ENCODE measurements at regions not wholly inside any gene's neighbourhood (a gene's known extent, or its start where the extent isn't known, plus 50 kb on each side); places are given as distances from the start of the nearest gene placed in this dataset.

DNA sequence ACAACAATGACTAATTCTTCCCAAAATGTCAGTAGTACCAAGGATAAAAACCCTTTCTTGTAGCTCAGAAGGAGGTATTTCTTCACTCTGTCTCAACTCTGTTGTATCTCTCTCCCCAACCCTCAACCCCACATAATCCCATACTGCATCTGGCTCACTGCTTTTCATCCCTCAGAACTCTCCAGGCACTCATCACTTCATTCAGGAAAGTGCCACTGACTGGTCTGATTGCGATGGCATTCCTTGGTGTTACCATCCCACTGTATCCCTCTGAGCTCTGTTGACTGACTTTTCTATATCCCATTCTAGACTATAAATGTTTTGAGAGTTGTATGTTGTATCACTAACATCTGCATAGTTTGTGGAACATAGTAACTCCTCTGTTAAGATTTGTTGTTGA, 483.5 kb upstream of the ADGRL2 start:
- H3K4me3 Mint-ChIP-seq = no peak overlapping the region
- no peak overlapping the region for H3K27ac Mint-ChIP-seq
- ATAC-seq (replicated peaks in 1 of 2) (no peak), DNase-seq (no peak)
- no peaks in the 10 kb centered on the region for H3K27me3 Mint-ChIP-seq (ENCODE audit: low read depth)
- no peaks in the 10 kb centered on the region for H3K4me1 Mint-ChIP-seq (ENCODE audit: low read depth)
- H3K36me3 Mint-ChIP-seq (ENCODE audit: insufficient read depth in 2 of 2) = no peaks in the 10 kb centered on the region
- H3K9me3 Mint-ChIP-seq = no peaks in the 10 kb centered on the region

GRCh38 chr1:81314513-81315233, 486.1 kb upstream of the ADGRL2 start:
- H3K4me1 Mint-ChIP-seq (ENCODE audit: low read depth) = no peaks in the 10 kb centered on the region
- no peak for DNase-seq
- ATAC-seq (replicated peaks in 1 of 2) = no peak
- H3K27ac Mint-ChIP-seq = no peak overlapping the region
- H3K27me3 Mint-ChIP-seq (ENCODE audit: low read depth) = no peaks in the 10 kb centered on the region
- H3K9me3 Mint-ChIP-seq = no peaks in the 10 kb centered on the region
- no peaks in the 10 kb centered on the region for H3K36me3 Mint-ChIP-seq (ENCODE audit: insufficient read depth in 2 of 2)
- H3K4me3 Mint-ChIP-seq = no peak overlapping the region

- no peak for DNase-seq
- Mint-ChIP-seq H3K9me3 (no peaks in the 10 kb centered on the region), H3K4me3 (no peak overlapping the region), H3K4me1 (ENCODE audit: low read depth) (no peaks in the 10 kb centered on the region), H3K36me3 (ENCODE audit: insufficient read depth in 2 of 2) (no peaks in the 10 kb centered on the region), H3K27ac (no peak overlapping the region), H3K27me3 (ENCODE audit: low read depth) (no peaks in the 10 kb centered on the region)
- ATAC-seq (replicated peaks in 1 of 2) = no peak
Observed at GRCh38 chr1:81313289-81313688, 487.4 kb upstream of the ADGRL2 start.

- Mint-ChIP-seq H3K27me3 (ENCODE audit: low read depth) (no peaks in the 10 kb centered on the region), H3K4me1 (ENCODE audit: low read depth) (no peaks in the 10 kb centered on the region), H3K36me3 (ENCODE audit: insufficient read depth in 2 of 2) (no peaks in the 10 kb centered on the region), H3K9me3 (no peaks in the 10 kb centered on the region), H3K4me3 (no peak overlapping the region), H3K27ac (no peak overlapping the region)
- ATAC-seq (replicated peaks in 1 of 2) = no peak
- no peak for DNase-seq
Observed at GRCh38 chr1:81312272-81312754, 488.4 kb upstream of the ADGRL2 start.

GRCh38 chr1:81310250-81310649, 490.5 kb upstream of the ADGRL2 start:
- H3K4me3 Mint-ChIP-seq = no peak overlapping the region
- DNase-seq (no peak), ATAC-seq (replicated peaks in 1 of 2) (no peak)
- no peak overlapping the region for H3K27ac Mint-ChIP-seq
- no peaks in the 10 kb centered on the region for H3K36me3 Mint-ChIP-seq (ENCODE audit: insufficient read depth in 2 of 2)
- no peaks in the 10 kb centered on the region for H3K27me3 Mint-ChIP-seq (ENCODE audit: low read depth)
- no peaks in the 10 kb centered on the region for H3K4me1 Mint-ChIP-seq (ENCODE audit: low read depth)
- no peaks in the 10 kb centered on the region for H3K9me3 Mint-ChIP-seq

GRCh38 chr1:81308191-81308590, 492.5 kb upstream of the ADGRL2 start:
- Mint-ChIP-seq H3K27ac (no peak overlapping the region), H3K36me3 (ENCODE audit: insufficient read depth in 2 of 2) (no peaks in the 10 kb centered on the region)
- no peak for ATAC-seq (replicated peaks in 1 of 2)

DNA sequence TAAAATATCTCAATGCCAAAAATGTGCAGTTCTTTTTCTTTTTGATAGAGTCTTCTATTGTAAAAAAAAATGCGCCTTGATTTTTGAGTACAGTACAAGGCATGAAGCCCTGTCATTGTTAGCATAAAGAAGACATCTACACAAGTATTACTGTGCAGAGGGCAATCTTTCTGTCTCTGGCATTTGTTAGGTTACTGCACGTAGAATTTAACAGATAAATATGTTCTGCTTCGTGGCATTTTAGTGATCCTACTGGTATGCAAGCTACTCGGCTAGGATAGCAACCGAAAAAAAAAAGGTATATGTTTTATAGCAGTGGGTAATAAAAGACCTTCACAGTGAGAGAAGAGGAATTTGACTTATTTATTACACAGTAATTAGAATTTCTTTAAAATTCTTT, 492.9 kb upstream of the ADGRL2 start:
- no peak overlapping the region for H3K27ac Mint-ChIP-seq
- ATAC-seq (replicated peaks in 1 of 2) (no peak), DNase-seq (no peak)
- H3K36me3 Mint-ChIP-seq (ENCODE audit: insufficient read depth in 2 of 2) = no peaks in the 10 kb centered on the region
- no peak overlapping the region for H3K4me3 Mint-ChIP-seq
- no peaks in the 10 kb centered on the region for H3K27me3 Mint-ChIP-seq (ENCODE audit: low read depth)
- H3K4me1 Mint-ChIP-seq (ENCODE audit: low read depth) = no peaks in the 10 kb centered on the region
- H3K9me3 Mint-ChIP-seq = no peaks in the 10 kb centered on the region

More at GRCh38 chr1:81308191-81308590, 492.5 kb upstream of the ADGRL2 start:
- Mint-ChIP-seq H3K9me3 (no peaks in the 10 kb centered on the region), H3K27me3 (ENCODE audit: low read depth) (no peaks in the 10 kb centered on the region), H3K4me1 (ENCODE audit: low read depth) (no peaks in the 10 kb centered on the region), H3K4me3 (no peak overlapping the region)
- no peak for DNase-seq

DNA sequence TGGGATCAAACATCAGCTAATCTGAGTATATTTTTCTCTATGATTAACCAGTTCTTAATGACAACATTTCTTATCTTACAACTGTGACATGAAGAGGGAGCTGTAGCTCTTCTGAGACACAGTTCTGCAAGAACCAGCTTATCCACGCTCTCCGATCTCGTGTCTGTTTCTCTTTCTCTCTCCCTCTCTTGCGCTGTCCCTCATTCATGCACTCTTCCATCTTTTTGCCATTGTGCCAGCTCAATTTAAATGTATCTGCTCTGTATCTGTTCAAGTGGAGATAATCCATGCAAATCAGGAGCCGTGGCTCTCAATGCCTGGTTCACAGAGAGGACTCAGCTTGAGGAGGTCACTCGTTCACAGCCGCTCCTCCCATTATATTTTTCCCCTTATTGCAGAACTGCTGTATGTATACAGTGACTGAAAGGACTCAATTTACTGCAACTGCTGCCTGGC, 494.7 kb upstream of the ADGRL2 start:
- Mint-ChIP-seq H3K9me3 (no peaks in the 10 kb centered on the region), H3K27me3 (ENCODE audit: low read depth) (no peaks in the 10 kb centered on the region), H3K27ac (no peak overlapping the region), H3K36me3 (ENCODE audit: insufficient read depth in 2 of 2) (no peaks in the 10 kb centered on the region), H3K4me3 (no peak overlapping the region), H3K4me1 (ENCODE audit: low read depth) (no peaks in the 10 kb centered on the region)
- ATAC-seq (replicated peaks in 1 of 2) (no peak), DNase-seq (no peak)

GRCh38 chr1:81304187-81304586, 496.5 kb upstream of the ADGRL2 start:
- no peak for DNase-seq
- Mint-ChIP-seq H3K4me1 (ENCODE audit: low read depth) (no peaks in the 10 kb centered on the region), H3K4me3 (no peak overlapping the region)

DNA sequence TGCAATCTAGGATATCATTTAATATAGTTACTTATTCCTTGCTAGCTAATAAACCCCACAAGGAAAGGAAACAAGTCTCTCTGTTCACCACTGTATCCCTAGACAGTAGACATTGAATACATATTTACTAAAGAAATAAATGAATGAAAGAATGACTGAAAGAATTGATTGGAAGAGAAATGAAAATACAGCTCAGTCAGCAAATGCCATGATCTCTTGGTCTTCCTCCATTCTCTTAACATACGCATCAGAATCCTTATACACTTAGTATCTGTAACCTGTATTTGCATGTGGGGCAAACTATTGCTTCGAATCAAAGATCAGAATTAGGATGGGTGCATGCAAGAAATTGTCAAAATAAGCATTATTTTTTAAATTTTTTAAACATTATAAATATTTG, 500.8 kb upstream of the ADGRL2 start:
- Mint-ChIP-seq H3K9me3 (no peaks in the 10 kb centered on the region), H3K27ac (no peak overlapping the region), H3K4me3 (no peak overlapping the region), H3K4me1 (ENCODE audit: low read depth) (no peaks in the 10 kb centered on the region), H3K36me3 (ENCODE audit: insufficient read depth in 2 of 2) (no peaks in the 10 kb centered on the region), H3K27me3 (ENCODE audit: low read depth) (no peaks in the 10 kb centered on the region)
- no peak for DNase-seq
- ATAC-seq (replicated peaks in 1 of 2) = no peak

More at GRCh38 chr1:81304187-81304586, 496.5 kb upstream of the ADGRL2 start:
- H3K9me3 Mint-ChIP-seq = no peaks in the 10 kb centered on the region
- no peak overlapping the region for H3K27ac Mint-ChIP-seq
- H3K36me3 Mint-ChIP-seq (ENCODE audit: insufficient read depth in 2 of 2) = no peaks in the 10 kb centered on the region
- no peaks in the 10 kb centered on the region for H3K27me3 Mint-ChIP-seq (ENCODE audit: low read depth)
- ATAC-seq (replicated peaks in 1 of 2) = no peak

GRCh38 chr1:81298266-81298665, 502.5 kb upstream of the ADGRL2 start:
- H3K27ac Mint-ChIP-seq = no peak overlapping the region
- DNase-seq = no peak
- H3K4me3 Mint-ChIP-seq = no peak overlapping the region
- ATAC-seq (replicated peaks in 1 of 2) = no peak
- no peaks in the 10 kb centered on the region for H3K9me3 Mint-ChIP-seq
- no peaks in the 10 kb centered on the region for H3K36me3 Mint-ChIP-seq (ENCODE audit: insufficient read depth in 2 of 2)
- H3K27me3 Mint-ChIP-seq (ENCODE audit: low read depth) = no peaks in the 10 kb centered on the region
- H3K4me1 Mint-ChIP-seq (ENCODE audit: low read depth) = no peaks in the 10 kb centered on the region

- Mint-ChIP-seq H3K4me1 (ENCODE audit: low read depth) (no peaks in the 10 kb centered on the region), H3K27ac (no peak overlapping the region), H3K9me3 (no peaks in the 10 kb centered on the region), H3K27me3 (ENCODE audit: low read depth) (no peaks in the 10 kb centered on the region), H3K36me3 (ENCODE audit: insufficient read depth in 2 of 2) (no peaks in the 10 kb centered on the region), H3K4me3 (no peak overlapping the region)
- DNase-seq = no peak
- no peak for ATAC-seq (replicated peaks in 1 of 2)
Observed at GRCh38 chr1:81296601-81297000, 504.1 kb upstream of the ADGRL2 start.

DNA sequence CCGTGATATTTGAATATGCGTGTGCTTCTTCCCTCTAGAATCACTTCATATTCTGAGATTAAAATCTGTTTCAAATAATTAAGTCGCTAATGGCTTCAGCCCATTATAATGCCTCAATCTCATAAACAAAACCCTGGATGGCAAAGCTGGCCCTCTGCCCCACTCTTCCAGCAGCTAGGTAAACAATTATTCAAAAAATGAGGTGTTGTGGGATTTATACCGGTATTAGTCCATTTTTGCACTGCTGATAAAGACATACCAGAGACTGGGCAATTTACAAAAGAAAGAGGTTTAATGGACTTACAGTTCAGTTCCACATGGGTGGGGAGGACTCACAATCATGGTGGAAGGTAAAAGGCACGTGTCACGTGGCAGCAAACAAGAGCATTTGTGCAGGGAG, 510.4 kb upstream of the ADGRL2 start:
- Mint-ChIP-seq H3K9me3 (no peaks in the 10 kb centered on the region), H3K27ac (no peak overlapping the region), H3K4me1 (ENCODE audit: low read depth) (no peaks in the 10 kb centered on the region), H3K36me3 (ENCODE audit: insufficient read depth in 2 of 2) (no peaks in the 10 kb centered on the region), H3K27me3 (ENCODE audit: low read depth) (no peaks in the 10 kb centered on the region), H3K4me3 (no peak overlapping the region)
- ATAC-seq (replicated peaks in 1 of 2) (no peak), DNase-seq (no peak)

- no peaks in the 10 kb centered on the region for H3K27me3 Mint-ChIP-seq (ENCODE audit: low read depth)
- H3K9me3 Mint-ChIP-seq = no peaks in the 10 kb centered on the region
- ATAC-seq (replicated peaks in 1 of 2) (no peak), DNase-seq (no peak)
- H3K36me3 Mint-ChIP-seq (ENCODE audit: insufficient read depth in 2 of 2) = no peaks in the 10 kb centered on the region
- H3K27ac Mint-ChIP-seq = no peak overlapping the region
- no peaks in the 10 kb centered on the region for H3K4me1 Mint-ChIP-seq (ENCODE audit: low read depth)
- no peak overlapping the region for H3K4me3 Mint-ChIP-seq
Observed at GRCh38 chr1:81288689-81289088, 512.0 kb upstream of the ADGRL2 start.

Measured in activated T-cell treated with anti-CD3 and anti-CD28 coated beads, Interleukin-2, amount 50 U/mL, for 72 hours (primary cell).